ENCODE measurements at regions not wholly inside any gene's neighbourhood (a gene's known extent, or its start where the extent isn't known, plus 50 kb on each side); places are given as distances from the start of the nearest gene placed in this dataset.
"Not testable (repeated sequence)": the region's sequence is repeated elsewhere in the genome, so short reads cannot be mapped to it uniquely, and the experiment has no call there.

GRCh38 chr22:27247701-27248434 is 553.7 kb downstream of the MN1 start:
- DNase-seq (no peak), ATAC-seq (ENCODE audit: poor library complexity) (peak; percentile 88)
- intact Hi-C loops (cut with DNase I): no loop called here

GRCh38 chr22:27250418-27250817 is 551.1 kb downstream of the MN1 start:
- ATAC-seq (ENCODE audit: poor library complexity) (no peak), DNase-seq (no peak)
- intact Hi-C loops (cut with DNase I): no loop called here

GRCh38 chr22:27250886-27251285 is 550.7 kb downstream of the MN1 start:
- intact Hi-C loops (cut with DNase I): no loop called here
- ATAC-seq (ENCODE audit: poor library complexity) (no peak), DNase-seq (no peak)

- DNase-seq: no peak
- intact Hi-C loops (cut with DNase I): no loop called here
- no peak for ATAC-seq (ENCODE audit: poor library complexity)
Observed at GRCh38 chr22:27251563-27251962, 550.0 kb downstream of the MN1 start.

GRCh38 chr22:27252282-27253049 is 549.1 kb downstream of the MN1 start:
- DNase-seq: peak; percentile 66
- peak; percentile 60 for ATAC-seq (ENCODE audit: poor library complexity)
- intact Hi-C loops (cut with DNase I): no loop called here

GRCh38 chr22:27253108-27253902 is 548.3 kb downstream of the MN1 start:
- no peak for DNase-seq
- ATAC-seq (ENCODE audit: poor library complexity): no peak
- intact Hi-C loops (cut with DNase I): no loop called here

GRCh38 chr22:27254063-27254462 is 547.5 kb downstream of the MN1 start:
- DNase-seq; intact Hi-C loops (cut with DNase I): not testable (repeated sequence)
- peak; percentile 55 for ATAC-seq (ENCODE audit: poor library complexity)

- no peak for ATAC-seq (ENCODE audit: poor library complexity)
- intact Hi-C loops (cut with DNase I): no loop called here
- no peak for DNase-seq
Observed at GRCh38 chr22:27255580-27255979, 546.0 kb downstream of the MN1 start.

- DNase-seq: no peak
- no peak for ATAC-seq (ENCODE audit: poor library complexity)
- intact Hi-C loops (cut with DNase I): no loop called here
Observed at GRCh38 chr22:27257987-27258386, 543.6 kb downstream of the MN1 start.

GRCh38 chr22:27258616-27259172 is 542.9 kb downstream of the MN1 start:
- no peak for DNase-seq
- no peak for ATAC-seq (ENCODE audit: poor library complexity)

GRCh38 chr22:27259433-27259832 is 542.1 kb downstream of the MN1 start:
- intact Hi-C loops (cut with DNase I): no loop called here
- DNase-seq: no peak

More at GRCh38 chr22:27258616-27259172, 542.9 kb downstream of the MN1 start:
- intact Hi-C loops (cut with DNase I): no loop called here

GRCh38 chr22:27260087-27260698 is 541.4 kb downstream of the MN1 start:
- DNase-seq: no peak
- intact Hi-C loops (cut with DNase I): no loop called here
- no peak for ATAC-seq (ENCODE audit: poor library complexity)

More at GRCh38 chr22:27259433-27259832, 542.1 kb downstream of the MN1 start:
- no peak for ATAC-seq (ENCODE audit: poor library complexity)

- DNase-seq (no peak), ATAC-seq (ENCODE audit: poor library complexity) (no peak)
- intact Hi-C loops (cut with DNase I): no loop called here
Observed at GRCh38 chr22:27262361-27262760, 539.2 kb downstream of the MN1 start.

- DNase-seq (no peak), ATAC-seq (ENCODE audit: poor library complexity) (no peak)
- intact Hi-C loops (cut with DNase I): no loop called here
Observed at GRCh38 chr22:27264184-27264583, 537.4 kb downstream of the MN1 start.

GRCh38 chr22:27267145-27267544 is 534.4 kb downstream of the MN1 start:
- ATAC-seq (ENCODE audit: poor library complexity) (no peak), DNase-seq (no peak)
- intact Hi-C loops (cut with DNase I): no loop called here

GRCh38 chr22:27269751-27270543 is 531.6 kb downstream of the MN1 start:
- intact Hi-C loops (cut with DNase I): no loop called here
- no peak for DNase-seq
- no peak for ATAC-seq (ENCODE audit: poor library complexity)

- intact Hi-C loops (cut with DNase I): no loop called here
Observed at GRCh38 chr22:27270818-27271510, 530.6 kb downstream of the MN1 start.

More at GRCh38 chr22:27270818-27271510, 530.6 kb downstream of the MN1 start:
- peak; percentile 51 for DNase-seq
- ATAC-seq (ENCODE audit: poor library complexity): peak; percentile 85

Measured in Right ventricle myocardium superior (tissue), 1 donor.